DOHH2 (cell line): ENCODE measurements at regions not wholly inside any gene's neighbourhood (a gene's known extent, or its start where the extent isn't known, plus 50 kb on each side); places are given as distances from the start of the nearest gene placed in this dataset.

Source experiments
- H3F3A ChIP-seq: fragments of 200-600 bp; sonication (generic), shearing (Covaris generic); 2 replicates; pipeline ENCODE4 v1.6.0; 2016; ENCODE audit warnings: antibody characterized with exemption, mild to moderate bottlenecking; ENCODE audit not compliant: control insufficient read depth, insufficient read depth
- H3K27ac ChIP-seq: fragments of 200-600 bp; sonication (generic); 2 replicates; pipeline ENCODE4 v1.5.1; 2014; ENCODE audit warnings: low read depth, mild to moderate bottlenecking, low read length, moderate library complexity
- H3K27me3 ChIP-seq: fragments of 200-600 bp; sonication (generic); 2 replicates; pipeline ENCODE4 v1.6.1; 2014; ENCODE audit warnings: mild to moderate bottlenecking, low read length, mixed read lengths; ENCODE audit not compliant: control insufficient read depth
- H3K36me3 ChIP-seq: fragments of 200-600 bp; sonication (generic); 2 replicates; pipeline ENCODE4 v1.6.1; 2014; ENCODE audit warnings: mild to moderate bottlenecking, low read length, moderate library complexity, mixed read lengths; ENCODE audit not compliant: control insufficient read depth
- H3K4me1 ChIP-seq: fragments of 200-600 bp; sonication (generic); 2 replicates; pipeline ENCODE4 v1.6.1; 2014; ENCODE audit warnings: mild to moderate bottlenecking, low read length, mixed read lengths; ENCODE audit not compliant: control insufficient read depth
- H3K4me2 ChIP-seq: fragments of 200-600 bp; sonication (generic); 2 replicates; pipeline ENCODE4 v1.6.0; 2014; ENCODE audit warnings: mild to moderate bottlenecking, low read length, moderate library complexity
- H3K4me3 ChIP-seq: fragments of 200-600 bp; sonication (generic); 2 replicates; pipeline ENCODE4 v1.5.1; 2014; ENCODE audit warnings: mild to moderate bottlenecking, low read length, mixed read lengths
- H3K79me2 ChIP-seq: fragments of 200-600 bp; sonication (generic); 2 replicates; pipeline ENCODE4 v1.6.1; 2014; ENCODE audit warnings: mild to moderate bottlenecking, low read length, mixed read lengths; ENCODE audit not compliant: control insufficient read depth
- H3K9me2 ChIP-seq: fragments of 200-600 bp; sonication (generic); replicated peaks from 2 replicates; pipeline ENCODE4 v1.6.1; 2014; ENCODE audit warnings: mild to moderate bottlenecking, low read length, mixed read lengths; ENCODE audit not compliant: control insufficient read depth
- H3K9me3 ChIP-seq: fragments of 200-600 bp; sonication (generic); 2 replicates; pipeline ENCODE4 v1.6.1; 2014; ENCODE audit warnings: antibody characterized with exemption, low read length, mixed read lengths; ENCODE audit not compliant: control insufficient read depth, insufficient read depth
- H4K20me1 ChIP-seq: fragments of 200-600 bp; sonication (generic); 2 replicates; pipeline ENCODE4 v1.6.0; 2014; ENCODE audit warnings: low read depth, mild to moderate bottlenecking, antibody characterized with exemption, low read length, moderate library complexity; ENCODE audit not compliant: control insufficient read depth, insufficient read depth
- CTCF ChIP-seq: fragments of 200-600 bp; sonication (generic); IDR thresholded peaks from one replicate; pipeline ENCODE4 v1.5.1; 2014; ENCODE audit warnings: antibody characterized with exemption, mild to moderate bottlenecking, low read depth, low read length; ENCODE audit not compliant: poor library complexity, severe bottlenecking
- EZH2phosphoT487 ChIP-seq: fragments of 200-600 bp; sonication (generic); IDR thresholded peaks from 2 replicates; pipeline ENCODE4 v1.6.1; 2017; ENCODE audit warnings: borderline replicate concordance, mild to moderate bottlenecking, antibody characterized with exemption, low read length, moderate library complexity, mixed read lengths

GRCh38 chr4:42265782-42266602 lies 113.5 kb upstream of the BEND4 start:
- Histone ChIP-seq H3K4me1 (no peaks in the 10 kb centered on the region), H4K20me1 (no peaks in the 10 kb centered on the region), H3K9me3 (no peaks in the 10 kb centered on the region), H3F3A (no peaks in the 10 kb centered on the region), H3K27ac (no peak overlapping the region), H3K4me2 (no peak overlapping the region), H3K9me2 (no peaks in the 10 kb centered on the region), H3K79me2 (no peaks in the 10 kb centered on the region), H3K4me3 (no peak overlapping the region), H3K36me3 (no peaks in the 10 kb centered on the region), H3K27me3 (no peaks in the 10 kb centered on the region)
- no peak for TF ChIP-seq EZH2phosphoT487
- TF ChIP-seq CTCF = no peak

DNA sequence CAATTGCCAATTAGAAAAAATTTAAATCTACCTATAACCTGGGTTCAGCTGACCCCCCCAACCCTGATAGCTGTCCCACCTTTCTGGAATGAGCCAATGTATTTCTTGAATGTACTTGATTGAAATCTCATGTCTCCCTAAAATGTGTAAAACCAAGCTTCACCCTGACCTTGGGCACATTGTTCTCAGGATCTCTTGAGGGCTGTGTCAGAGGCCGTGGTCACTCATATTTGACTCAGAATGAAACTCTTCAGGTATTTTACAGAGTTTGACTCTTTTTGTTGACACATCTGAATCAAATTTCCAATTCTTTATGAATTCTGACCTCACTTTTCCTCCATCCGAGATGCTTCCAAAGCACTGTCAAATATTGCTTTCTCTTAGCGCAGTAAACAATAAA lies 115.3 kb upstream of the BEND4 start:
- no peak overlapping the region for H3K4me3 ChIP-seq
- no peaks in the 10 kb centered on the region for H3K79me2 ChIP-seq
- H3K4me1 ChIP-seq = no peaks in the 10 kb centered on the region
- H3K9me3 ChIP-seq = no peaks in the 10 kb centered on the region
- H4K20me1 ChIP-seq = no peaks in the 10 kb centered on the region
- H3K9me2 ChIP-seq = no peaks in the 10 kb centered on the region
- no peak overlapping the region for H3K27ac ChIP-seq
- H3K27me3 ChIP-seq = no peaks in the 10 kb centered on the region
- H3F3A ChIP-seq = no peaks in the 10 kb centered on the region
- H3K4me2 ChIP-seq = no peak overlapping the region
- TF ChIP-seq CTCF = no peak
- no peaks in the 10 kb centered on the region for H3K36me3 ChIP-seq

DNA sequence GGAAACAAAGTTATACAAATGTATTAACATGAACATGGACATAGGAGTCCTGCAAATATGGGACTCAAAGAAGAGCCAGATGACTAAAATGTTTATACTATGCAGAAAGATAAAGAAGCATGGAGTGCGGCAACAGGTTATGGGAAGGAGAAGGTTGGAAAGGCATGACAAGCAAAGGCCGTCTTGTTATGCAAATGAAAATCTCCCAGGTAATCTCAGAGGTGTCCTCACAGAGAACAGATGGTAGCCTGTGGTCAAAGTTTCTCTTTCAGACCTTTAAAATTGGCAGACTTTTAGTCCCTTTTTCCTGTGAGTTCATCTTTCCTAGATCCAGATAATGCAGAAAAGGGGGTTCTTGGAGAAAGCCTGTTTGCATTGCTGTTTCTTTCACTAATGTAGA lies 116.4 kb upstream of the BEND4 start:
- Histone ChIP-seq H3K4me3 (no peak overlapping the region), H3K36me3 (no peaks in the 10 kb centered on the region), H3K79me2 (no peaks in the 10 kb centered on the region), H3K27ac (no peak overlapping the region), H4K20me1 (no peaks in the 10 kb centered on the region), H3F3A (no peaks in the 10 kb centered on the region), H3K4me2 (no peak overlapping the region), H3K9me3 (no peaks in the 10 kb centered on the region), H3K4me1 (no peaks in the 10 kb centered on the region), H3K9me2 (no peaks in the 10 kb centered on the region), H3K27me3 (no peaks in the 10 kb centered on the region)
- TF ChIP-seq CTCF (no peak), EZH2phosphoT487 (no peak)
